ENCODE measurements at regions not wholly inside any gene's neighbourhood (a gene's known extent, or its start where the extent isn't known, plus 50 kb on each side); places are given as distances from the start of the nearest gene placed in this dataset.

DNA sequence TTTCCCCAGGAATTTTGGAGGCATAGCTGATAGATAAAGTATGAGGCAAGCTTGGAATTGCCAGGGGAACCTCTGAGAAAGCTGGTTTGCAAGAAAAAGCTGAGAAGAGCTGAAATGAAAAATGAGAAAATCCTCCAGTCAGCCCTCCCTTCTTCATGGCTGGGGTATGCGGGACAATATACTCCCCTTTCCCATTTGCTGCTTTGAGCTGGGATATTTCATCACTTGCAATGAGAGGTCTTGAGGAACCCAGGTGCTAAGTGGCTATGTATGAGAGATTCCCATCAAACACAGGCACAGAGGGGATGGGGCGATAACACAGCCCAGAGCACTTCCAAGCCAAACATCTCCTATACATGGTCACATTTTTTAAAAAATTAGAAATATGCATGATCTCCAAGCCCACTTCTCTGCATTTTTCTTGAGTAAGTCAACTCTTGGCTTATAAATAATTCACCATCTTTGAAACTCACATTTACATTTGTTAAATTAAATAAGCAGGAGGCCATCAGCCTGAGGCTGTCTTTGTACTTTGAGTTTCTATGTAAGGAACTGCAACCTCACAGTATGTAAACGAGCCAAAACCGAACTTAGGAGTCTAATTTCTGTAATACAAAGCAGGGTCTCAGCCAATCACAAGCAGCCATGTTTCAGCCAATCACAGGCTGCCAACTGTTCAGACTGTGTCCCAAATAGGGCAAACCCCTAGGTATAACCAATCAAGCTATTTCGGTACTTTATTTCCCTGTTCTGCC is 983.6 kb upstream of the NR2F2 start:
- no peaks in the 10 kb centered on the region for H3K36me3 Mint-ChIP-seq
- no peak overlapping the region for H3K4me3 Mint-ChIP-seq
- no peak for DNase-seq (ENCODE audit: low spot score)
- H3K27me3 Mint-ChIP-seq (ENCODE audit: low read depth) = no peaks in the 10 kb centered on the region
- ATAC-seq = no peak
- TF ChIP-seq TEAD4 (CRISPR knock-in tag; IDR thresholded peaks at IDR 0.05) (no peak), FOXJ3 (CRISPR knock-in tag; IDR thresholded peaks at IDR 0.05; ENCODE audit: borderline replicate concordance) (no peak), HMGA2 (CRISPR knock-in tag; IDR thresholded peaks at IDR 0.05) (no peak), ZNF396 (CRISPR knock-in tag; IDR thresholded peaks at IDR 0.05; ENCODE audit: borderline replicate concordance) (no peak), IRF2 (CRISPR knock-in tag; IDR thresholded peaks at IDR 0.05; ENCODE audit: borderline replicate concordance, low read depth) (no peak), JAZF1 (CRISPR knock-in tag; IDR thresholded peaks at IDR 0.05) (no peak), SMAD3 (CRISPR knock-in tag; IDR thresholded peaks at IDR 0.05; ENCODE audit: borderline replicate concordance) (no peak), CBFB (CRISPR knock-in tag; IDR thresholded peaks at IDR 0.05; ENCODE audit: low read depth) (no peak), ZNF416 (CRISPR knock-in tag; IDR thresholded peaks at IDR 0.05) (no peak), SMAD4 (CRISPR knock-in tag; IDR thresholded peaks at IDR 0.05) (no peak), ZNF138 (CRISPR knock-in tag; conservative IDR thresholded peaks at IDR 0.05) (no peak), GRHL2 (CRISPR knock-in tag; IDR thresholded peaks at IDR 0.05; ENCODE audit: insufficient replicate concordance, severe bottlenecking) (no peak), GTF2I (CRISPR knock-in tag; conservative IDR thresholded peaks at IDR 0.05) (no peak), ZNF232 (CRISPR knock-in tag; IDR thresholded peaks at IDR 0.05) (no peak), TCF7 (CRISPR knock-in tag; IDR thresholded peaks at IDR 0.05; ENCODE audit: low read depth) (no peak)
- TF ChIP-seq, protein P1, sequence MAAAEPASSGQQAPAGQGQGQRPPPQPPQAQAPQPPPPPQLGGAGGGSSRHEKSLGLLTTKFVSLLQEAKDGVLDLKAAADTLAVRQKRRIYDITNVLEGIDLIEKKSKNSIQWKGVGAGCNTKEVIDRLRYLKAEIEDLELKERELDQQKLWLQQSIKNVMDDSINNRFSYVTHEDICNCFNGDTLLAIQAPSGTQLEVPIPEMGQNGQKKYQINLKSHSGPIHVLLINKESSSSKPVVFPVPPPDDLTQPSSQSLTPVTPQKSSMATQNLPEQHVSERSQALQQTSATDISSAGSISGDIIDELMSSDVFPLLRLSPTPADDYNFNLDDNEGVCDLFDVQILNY (CRISPR knock-in tag; IDR thresholded peaks at IDR 0.05) = no peak
- TF ChIP-seq, protein P2, sequence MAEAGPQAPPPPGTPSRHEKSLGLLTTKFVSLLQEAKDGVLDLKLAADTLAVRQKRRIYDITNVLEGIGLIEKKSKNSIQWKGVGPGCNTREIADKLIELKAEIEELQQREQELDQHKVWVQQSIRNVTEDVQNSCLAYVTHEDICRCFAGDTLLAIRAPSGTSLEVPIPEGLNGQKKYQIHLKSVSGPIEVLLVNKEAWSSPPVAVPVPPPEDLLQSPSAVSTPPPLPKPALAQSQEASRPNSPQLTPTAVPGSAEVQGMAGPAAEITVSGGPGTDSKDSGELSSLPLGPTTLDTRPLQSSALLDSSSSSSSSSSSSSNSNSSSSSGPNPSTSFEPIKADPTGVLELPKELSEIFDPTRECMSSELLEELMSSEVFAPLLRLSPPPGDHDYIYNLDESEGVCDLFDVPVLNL (CRISPR knock-in tag; IDR thresholded peaks at IDR 0.05; ENCODE audit: borderline replicate concordance, low read depth) = no peak
- TF ChIP-seq, protein P3, sequence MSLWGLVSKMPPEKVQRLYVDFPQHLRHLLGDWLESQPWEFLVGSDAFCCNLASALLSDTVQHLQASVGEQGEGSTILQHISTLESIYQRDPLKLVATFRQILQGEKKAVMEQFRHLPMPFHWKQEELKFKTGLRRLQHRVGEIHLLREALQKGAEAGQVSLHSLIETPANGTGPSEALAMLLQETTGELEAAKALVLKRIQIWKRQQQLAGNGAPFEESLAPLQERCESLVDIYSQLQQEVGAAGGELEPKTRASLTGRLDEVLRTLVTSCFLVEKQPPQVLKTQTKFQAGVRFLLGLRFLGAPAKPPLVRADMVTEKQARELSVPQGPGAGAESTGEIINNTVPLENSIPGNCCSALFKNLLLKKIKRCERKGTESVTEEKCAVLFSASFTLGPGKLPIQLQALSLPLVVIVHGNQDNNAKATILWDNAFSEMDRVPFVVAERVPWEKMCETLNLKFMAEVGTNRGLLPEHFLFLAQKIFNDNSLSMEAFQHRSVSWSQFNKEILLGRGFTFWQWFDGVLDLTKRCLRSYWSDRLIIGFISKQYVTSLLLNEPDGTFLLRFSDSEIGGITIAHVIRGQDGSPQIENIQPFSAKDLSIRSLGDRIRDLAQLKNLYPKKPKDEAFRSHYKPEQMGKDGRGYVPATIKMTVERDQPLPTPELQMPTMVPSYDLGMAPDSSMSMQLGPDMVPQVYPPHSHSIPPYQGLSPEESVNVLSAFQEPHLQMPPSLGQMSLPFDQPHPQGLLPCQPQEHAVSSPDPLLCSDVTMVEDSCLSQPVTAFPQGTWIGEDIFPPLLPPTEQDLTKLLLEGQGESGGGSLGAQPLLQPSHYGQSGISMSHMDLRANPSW (CRISPR knock-in tag; conservative IDR thresholded peaks at IDR 0.05; ENCODE audit: low read depth) = no peak
- TF ChIP-seq, protein P4, sequence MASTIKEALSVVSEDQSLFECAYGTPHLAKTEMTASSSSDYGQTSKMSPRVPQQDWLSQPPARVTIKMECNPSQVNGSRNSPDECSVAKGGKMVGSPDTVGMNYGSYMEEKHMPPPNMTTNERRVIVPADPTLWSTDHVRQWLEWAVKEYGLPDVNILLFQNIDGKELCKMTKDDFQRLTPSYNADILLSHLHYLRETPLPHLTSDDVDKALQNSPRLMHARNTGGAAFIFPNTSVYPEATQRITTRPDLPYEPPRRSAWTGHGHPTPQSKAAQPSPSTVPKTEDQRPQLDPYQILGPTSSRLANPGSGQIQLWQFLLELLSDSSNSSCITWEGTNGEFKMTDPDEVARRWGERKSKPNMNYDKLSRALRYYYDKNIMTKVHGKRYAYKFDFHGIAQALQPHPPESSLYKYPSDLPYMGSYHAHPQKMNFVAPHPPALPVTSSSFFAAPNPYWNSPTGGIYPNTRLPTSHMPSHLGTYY (CRISPR knock-in tag; IDR thresholded peaks at IDR 0.05) = no peak
- CTCF ChIA-PET = no interaction called here
- H3K9me3 Mint-ChIP-seq = peaks cover 7% of the 10 kb centered on the region; the same call in 1 of the 2 replicates
- no peak overlapping the region for H3K27ac Mint-ChIP-seq
- peaks cover 17% of the 10 kb centered on the region for H3K4me1 Mint-ChIP-seq
- POLR2A ChIA-PET = no interaction called here

DNA sequence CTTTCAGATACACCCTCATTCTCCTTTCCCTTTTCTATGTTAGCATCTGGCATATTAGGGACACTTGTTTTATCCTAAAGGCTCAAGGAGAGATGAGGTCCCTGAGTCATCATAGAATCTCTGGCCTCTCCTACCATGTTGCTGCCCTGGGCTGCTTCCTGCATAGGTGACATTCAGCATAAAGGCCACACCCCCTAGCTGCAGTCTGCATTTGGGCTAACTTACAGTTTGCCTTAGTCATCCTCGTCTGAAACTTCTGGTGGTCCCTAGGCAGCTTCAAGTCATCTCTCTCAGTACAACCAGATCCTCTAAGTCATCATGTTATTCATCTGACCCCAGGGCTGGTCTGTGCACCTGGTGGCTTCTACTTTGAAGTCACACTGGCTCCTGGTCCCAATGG is 982.7 kb upstream of the NR2F2 start:
- peaks cover 17% of the 10 kb centered on the region for H3K4me1 Mint-ChIP-seq
- H3K27me3 Mint-ChIP-seq (ENCODE audit: low read depth) = no peaks in the 10 kb centered on the region
- H3K9me3 Mint-ChIP-seq = peaks cover 7% of the 10 kb centered on the region; the same call in 1 of the 2 replicates
- CTCF ChIA-PET = no interaction called here
- ATAC-seq (peak; percentile 71; the same call in 1 of the 2 replicates), DNase-seq (ENCODE audit: low spot score) (no peak)
- no peaks in the 10 kb centered on the region for H3K36me3 Mint-ChIP-seq
- no peak overlapping the region for H3K27ac Mint-ChIP-seq
- POLR2A ChIA-PET = no interaction called here
- no peak overlapping the region for H3K4me3 Mint-ChIP-seq
- TF ChIP-seq SMAD3 (CRISPR knock-in tag; IDR thresholded peaks at IDR 0.05; ENCODE audit: borderline replicate concordance) (no peak), NR2C2 (CRISPR knock-in tag; IDR thresholded peaks at IDR 0.05) (no peak)
- TF ChIP-seq, protein P4 (CRISPR knock-in tag; IDR thresholded peaks at IDR 0.05) = no peak
- TF ChIP-seq, protein P5, sequence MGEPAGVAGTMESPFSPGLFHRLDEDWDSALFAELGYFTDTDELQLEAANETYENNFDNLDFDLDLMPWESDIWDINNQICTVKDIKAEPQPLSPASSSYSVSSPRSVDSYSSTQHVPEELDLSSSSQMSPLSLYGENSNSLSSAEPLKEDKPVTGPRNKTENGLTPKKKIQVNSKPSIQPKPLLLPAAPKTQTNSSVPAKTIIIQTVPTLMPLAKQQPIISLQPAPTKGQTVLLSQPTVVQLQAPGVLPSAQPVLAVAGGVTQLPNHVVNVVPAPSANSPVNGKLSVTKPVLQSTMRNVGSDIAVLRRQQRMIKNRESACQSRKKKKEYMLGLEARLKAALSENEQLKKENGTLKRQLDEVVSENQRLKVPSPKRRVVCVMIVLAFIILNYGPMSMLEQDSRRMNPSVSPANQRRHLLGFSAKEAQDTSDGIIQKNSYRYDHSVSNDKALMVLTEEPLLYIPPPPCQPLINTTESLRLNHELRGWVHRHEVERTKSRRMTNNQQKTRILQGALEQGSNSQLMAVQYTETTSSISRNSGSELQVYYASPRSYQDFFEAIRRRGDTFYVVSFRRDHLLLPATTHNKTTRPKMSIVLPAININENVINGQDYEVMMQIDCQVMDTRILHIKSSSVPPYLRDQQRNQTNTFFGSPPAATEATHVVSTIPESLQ (CRISPR knock-in tag; IDR thresholded peaks at IDR 0.05) = no peak
